Motor neuron (in vitro differentiated cells): ENCODE measurements at regions not wholly inside any gene's neighbourhood (a gene's known extent, or its start where the extent isn't known, plus 50 kb on each side); places are given as distances from the start of the nearest gene placed in this dataset.
A peak's percentile ranks its signal among the peaks of the same experiment; 100 is the strongest.

ENCODE experiments used
- ATAC-seq, 8 experiments: fragments of 200-7000 bp; cut with Tn5 transposase; replicated peaks in 6 of 8; 2 replicates each; pipeline ENCODE4 v1.8.0; 2021; ENCODE audit warnings: mild to moderate bottlenecking in 8 of 8, moderate library complexity in 8 of 8
- H3K27ac ChIP-seq, 2 donors: fragments of 250-450 bp; sonication (Bioruptor Pico); 2 replicates each; pipeline ENCODE4 v1.9.0; 2021; ENCODE audit warnings: antibody characterized with exemption in 2 of 2, mild to moderate bottlenecking in 2 of 2, moderate library complexity in 1 of 2
- H3K4me1 ChIP-seq, 2 donors: fragments of 250-450 bp; sonication (Bioruptor Pico); replicated peaks in 1 of 2; 2 replicates each; pipeline ENCODE4 v1.6.1; 2021; ENCODE audit warnings: antibody characterized with exemption in 2 of 2, mild to moderate bottlenecking in 2 of 2, moderate library complexity in 1 of 2
- H3K4me3 ChIP-seq, 5 donors: fragments of 250-450 bp; sonication (Bioruptor Pico); 2 replicates each; pipeline ENCODE4 v1.9.0; 2021; ENCODE audit warnings: antibody characterized with exemption in 5 of 5, mild to moderate bottlenecking in 5 of 5, moderate library complexity in 4 of 5
- WGBS, 10 experiments: fragments of 450-650 bp; shearing (Covaris generic); methylation state at CpG; one replicate each; pipeline ENCODE4 v1.0.0; 2022; 5-methylcytosine and 5-hydroxymethylcytosine counted together
- in situ Hi-C, 9 experiments: fragments of 400-800 bp; cut with MboI; loops; one replicate each; pipeline ENCODE4 v1.15.0; 2021; ENCODE audit warnings: low sequenced_read_pairs in 9 of 9, low pct_unique_long_range_greater_than_20kb in 2 of 9; ENCODE audit not compliant: unreplicated experiment in 9 of 9

DNA sequence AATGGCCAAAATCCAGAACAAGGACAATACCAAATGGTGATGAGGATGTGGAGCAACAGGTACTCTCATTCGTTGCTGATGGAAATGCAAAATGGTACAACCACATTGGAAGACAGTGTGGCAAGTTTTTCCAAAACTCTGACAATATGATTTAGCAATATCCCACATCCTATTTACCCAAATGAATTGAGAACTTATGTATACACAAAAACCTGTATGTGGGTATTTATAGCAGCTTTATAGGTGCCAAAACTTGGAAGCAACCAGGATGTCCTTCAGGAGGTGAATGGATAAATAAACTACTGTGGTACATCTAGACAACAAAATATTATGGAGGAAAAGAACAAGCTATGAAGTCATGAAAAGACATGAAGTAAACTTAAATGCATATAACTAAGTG lies 156.5 kb downstream of the TFAP2A start:
- ATAC-seq, result no peak
- in situ Hi-C loops, result no loop called here
- 0 to 100% (median 75%) methylated on average over 1 of the region's 1 CpG; no CpG with 5 or more reads in 3 of the 10 experiments for WGBS, 10 experiments
- Histone ChIP-seq H3K27ac (no peak overlapping the region), H3K4me3 (no peak overlapping the region), H3K4me1 (peaks cover 0 to 6% of the 10 kb centered on the region in 2 donors)

DNA sequence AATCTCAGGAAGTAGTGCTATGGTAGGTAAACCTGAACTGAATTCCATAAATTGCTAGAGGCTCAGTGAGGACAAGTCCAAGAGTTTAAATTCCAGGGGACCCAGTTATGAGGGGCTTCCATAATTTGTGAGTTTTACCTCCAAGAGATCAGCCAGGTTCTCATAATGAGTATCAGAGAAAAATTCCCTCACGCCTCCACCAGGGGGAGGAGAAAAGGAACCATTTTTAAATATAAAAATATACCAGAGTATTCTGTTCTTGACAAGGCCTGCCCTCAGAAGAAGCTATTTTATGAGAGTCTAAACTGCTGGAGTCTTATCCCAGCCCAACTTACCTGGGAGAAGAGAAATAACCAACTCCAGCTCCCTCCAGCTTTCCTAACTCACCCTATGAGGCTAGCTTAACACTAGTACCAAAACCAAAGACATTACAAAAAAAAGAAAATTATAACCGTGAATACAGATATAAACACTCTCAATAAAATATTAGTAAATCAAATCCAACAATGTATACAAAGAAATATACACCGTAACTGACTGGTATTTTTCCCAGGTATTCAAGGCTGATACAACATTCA lies 158.7 kb downstream of the TFAP2A start:
- no peak overlapping the region for H3K4me3 ChIP-seq
- ATAC-seq, result no peak
- in situ Hi-C loops, result no loop called here
- 25 to 100% (median 83%) methylated on average over 1 to 3 of the region's 3 CpGs for WGBS, 10 experiments
- H3K4me1 ChIP-seq, result peaks cover 0 to 12% of the 10 kb centered on the region in 2 donors
- H3K27ac ChIP-seq, result no peak overlapping the region

DNA sequence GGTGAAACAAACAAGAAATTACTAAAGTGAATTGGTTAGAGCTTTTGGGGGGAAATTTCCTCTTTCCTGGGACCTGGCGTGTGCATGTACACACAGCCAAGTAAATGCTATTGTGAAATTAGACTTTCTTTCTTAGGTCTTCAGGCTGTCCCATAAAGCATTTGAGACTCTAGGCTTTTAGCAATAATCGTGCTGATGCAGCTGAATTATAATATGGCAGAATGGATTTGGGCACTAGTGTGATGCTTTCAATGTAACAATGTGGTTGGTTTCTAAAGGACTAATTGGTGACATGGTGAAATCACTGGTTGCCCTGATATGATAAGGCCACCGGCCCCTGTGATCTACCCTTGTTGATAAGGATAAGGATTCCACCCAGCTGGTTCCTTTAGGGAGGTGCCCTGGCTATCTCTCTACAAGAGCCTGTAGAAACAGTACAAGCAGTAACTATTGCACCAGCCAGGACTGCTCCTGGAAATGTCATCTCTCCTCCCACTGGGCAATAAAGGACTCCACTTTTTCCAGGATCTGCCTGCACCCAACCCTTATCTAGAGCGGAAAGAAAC lies 164.1 kb downstream of the TFAP2A start:
- WGBS, 10 experiments, result 29 to 100% (median 84%) methylated on average over 1 to 4 of the region's 4 CpGs
- in situ Hi-C loops, result no loop called here
- ATAC-seq, result no peak

DNA sequence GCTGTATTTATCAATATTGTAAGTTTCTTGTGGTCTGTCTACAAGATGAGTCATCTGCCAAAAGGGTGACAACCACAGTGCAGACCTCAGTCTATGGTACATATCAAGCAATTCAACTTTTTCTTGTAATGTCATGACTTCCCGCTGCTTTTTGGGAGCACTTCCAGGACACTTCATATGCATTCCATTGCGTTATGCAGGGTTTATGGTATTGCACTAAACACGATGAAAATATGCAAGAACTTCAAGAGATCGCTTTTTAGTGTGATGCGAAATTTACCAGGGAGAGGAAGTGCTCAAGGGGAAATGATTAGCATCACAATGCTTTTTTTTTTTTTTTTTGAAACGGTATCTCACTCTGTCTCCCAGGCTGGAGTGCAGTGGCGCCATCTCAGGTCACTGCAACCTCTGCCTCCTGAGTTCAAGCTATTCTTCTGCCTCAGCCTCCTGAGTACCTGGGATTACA lies 166.5 kb downstream of the TFAP2A start:
- peak in 3 of 8 experiments; percentile 76 to 98 (median 90) for ATAC-seq
- Histone ChIP-seq H3K27ac (no peak overlapping the region), H3K4me3 (no peak overlapping the region), H3K4me1 (peaks cover 0 to 6% of the 10 kb centered on the region in 2 donors)
- in situ Hi-C loops, result no loop called here
- WGBS, 10 experiments, result 0 to 100% (median 65%) methylated on average over 1 to 7 of the region's 7 CpGs; no CpG with 5 or more reads in 1 of the 10 experiments

More for the DNA sequence above, 164.1 kb downstream of the TFAP2A start:
- H3K27ac ChIP-seq, result no peak overlapping the region
- H3K4me3 ChIP-seq, result no peak overlapping the region
- H3K4me1 ChIP-seq, result peaks cover 0 to 11% of the 10 kb centered on the region in 2 donors

DNA sequence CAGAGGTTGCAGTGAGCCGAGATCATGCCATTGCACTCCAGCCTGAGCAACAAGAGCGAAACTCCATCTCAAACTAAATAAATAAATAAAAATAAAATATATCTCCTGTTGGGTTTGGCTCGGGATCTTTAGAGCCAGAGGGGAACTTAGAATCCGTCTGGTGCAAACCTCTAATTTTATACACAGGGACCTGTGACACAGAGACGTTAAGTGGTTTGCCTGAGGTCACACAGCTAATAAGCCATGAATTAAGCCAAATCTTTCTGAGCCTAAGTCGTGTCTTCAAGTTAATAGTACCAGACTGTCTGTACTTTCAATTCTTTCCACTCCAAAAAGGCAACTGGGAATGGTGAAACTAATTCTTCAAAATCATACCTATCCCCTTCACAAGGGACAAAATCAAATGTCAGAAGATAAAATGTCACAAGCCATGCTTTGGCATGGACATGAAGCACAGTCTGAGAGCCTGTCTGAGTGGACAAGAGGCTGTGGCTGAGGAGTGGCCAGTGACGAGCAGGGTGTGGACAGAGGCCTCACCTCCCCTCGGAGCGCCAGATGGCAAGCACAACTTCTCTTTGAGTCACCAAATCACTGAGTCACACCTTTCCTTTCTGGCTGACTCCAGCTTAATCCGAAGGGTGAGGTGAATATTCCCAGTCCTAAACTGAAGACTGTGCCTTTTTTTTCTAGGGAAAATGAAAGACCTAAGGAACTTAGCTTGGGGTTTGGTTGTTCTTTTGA lies 177.4 kb downstream of the TFAP2A start:
- in situ Hi-C loops, result no loop called here

DNA sequence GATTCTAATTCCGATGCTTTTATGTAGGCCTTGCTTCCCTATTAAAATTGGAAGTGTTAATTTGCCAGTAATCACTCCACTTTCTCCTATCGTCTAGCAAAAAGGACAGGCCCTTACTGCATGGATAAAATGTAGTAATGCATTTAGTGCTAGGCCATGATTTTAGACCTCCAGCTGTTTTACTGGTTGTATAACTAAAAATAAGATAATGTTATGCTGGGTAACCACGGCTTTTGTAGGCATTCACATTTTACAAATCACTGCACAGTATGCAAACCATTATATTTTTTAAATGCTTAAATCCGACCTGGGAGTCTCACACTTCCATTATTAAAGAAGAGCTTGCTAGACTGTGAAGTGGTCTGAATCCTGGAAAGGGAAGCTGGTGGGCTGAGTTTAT lies 179.5 kb downstream of the TFAP2A start:
- H3K27ac ChIP-seq, result no peak overlapping the region
- H3K4me3 ChIP-seq, result no peak overlapping the region
- in situ Hi-C loops, result no loop called here
- 9 to 78% (median 50%) methylated on average over 1 to 4 of the region's 4 CpGs for WGBS, 10 experiments
- ATAC-seq, result no peak
- no peaks in the 10 kb centered on the region for H3K4me1 ChIP-seq

More for the DNA sequence above, 177.4 kb downstream of the TFAP2A start:
- WGBS, 10 experiments, result 20 to 100% (median 87%) methylated on average over 1 to 7 of the region's 10 CpGs; no CpG with 5 or more reads in 2 of the 10 experiments
- Histone ChIP-seq H3K4me1 (no peaks in the 10 kb centered on the region), H3K27ac (no peak overlapping the region), H3K4me3 (no peak overlapping the region)
- peak in 3 of 8 experiments; percentile 63 to 99 (median 97) for ATAC-seq

DNA sequence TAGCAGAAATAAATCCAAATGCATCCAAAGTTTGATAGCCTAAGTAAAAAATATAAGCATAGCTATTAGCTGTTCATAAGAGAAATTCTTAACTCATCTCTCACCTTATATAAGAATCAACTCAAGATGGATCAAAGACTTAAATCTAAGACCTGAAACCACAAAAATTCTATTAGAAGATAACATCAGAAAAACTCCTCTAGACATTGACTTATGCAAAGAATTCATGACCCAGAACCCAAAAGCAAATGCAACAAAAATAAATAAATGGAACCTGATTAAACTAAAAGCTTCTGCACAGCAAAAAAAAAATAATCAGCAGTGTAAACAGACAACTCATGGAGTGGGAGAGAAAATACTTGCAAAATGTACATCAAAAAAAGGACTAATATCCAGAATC lies 184.3 kb downstream of the TFAP2A start:
- in situ Hi-C loops, result no loop called here
- H3K4me3 ChIP-seq, result no peak overlapping the region
- ATAC-seq, result no peak
- no peak overlapping the region for H3K27ac ChIP-seq
- no peaks in the 10 kb centered on the region for H3K4me1 ChIP-seq

DNA sequence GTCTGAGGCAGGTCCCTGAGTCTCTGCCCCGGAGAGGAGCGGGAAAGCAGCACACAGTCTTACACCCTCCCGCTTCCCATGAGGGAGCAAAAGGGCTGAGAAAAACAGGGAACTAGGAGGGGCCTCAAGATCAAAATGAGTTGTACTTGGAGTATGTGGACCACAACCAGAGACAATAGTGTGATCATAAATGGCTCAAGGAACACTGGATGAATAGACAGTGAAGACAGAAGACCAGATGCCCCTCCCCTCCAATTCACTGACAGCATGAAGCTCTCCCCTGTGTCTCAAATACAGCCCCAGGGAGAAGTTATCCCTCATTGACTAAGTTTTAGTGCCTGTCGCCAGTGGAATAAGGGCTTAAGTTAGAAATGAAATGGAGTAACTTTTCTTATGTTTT lies 191.0 kb downstream of the TFAP2A start:
- no peak for ATAC-seq
- H3K4me1 ChIP-seq, result no peaks in the 10 kb centered on the region
- H3K4me3 ChIP-seq, result no peak overlapping the region
- in situ Hi-C loops, result no loop called here
- 40 to 100% (median 80%) methylated on average over 1 to 4 of the region's 4 CpGs; no CpG with 5 or more reads in 2 of the 10 experiments for WGBS, 10 experiments
- no peak overlapping the region for H3K27ac ChIP-seq

DNA sequence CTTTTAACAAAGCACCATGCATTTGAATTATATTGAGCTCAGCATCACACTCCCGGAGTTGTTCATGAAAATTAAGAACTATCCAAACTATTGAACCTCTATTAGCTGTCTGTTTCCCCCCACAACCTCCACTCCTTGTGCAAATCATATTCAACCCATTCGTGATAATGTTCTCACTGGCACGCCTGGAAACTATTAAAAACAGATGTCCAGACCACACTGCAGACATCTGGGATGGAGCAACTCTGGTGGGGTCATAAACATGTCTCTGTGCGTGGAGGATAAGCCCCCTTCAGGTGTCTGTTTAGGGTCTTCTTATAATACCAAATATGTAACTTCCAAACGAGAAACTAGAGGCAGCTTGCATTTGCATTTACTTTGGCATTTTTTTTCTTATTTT lies 193.7 kb downstream of the TFAP2A start:
- 2 to 100% (median 86%) methylated on average over 2 to 5 of the region's 5 CpGs; no CpG with 5 or more reads in 2 of the 10 experiments for WGBS, 10 experiments
- in situ Hi-C loops, result no loop called here
- Histone ChIP-seq H3K27ac (no peak overlapping the region), H3K4me1 (peaks cover 0 to 9% of the 10 kb centered on the region in 2 donors), H3K4me3 (no peak overlapping the region)
- ATAC-seq, result peak in 3 of 8 experiments; percentile 27 to 70 (median 67)

DNA sequence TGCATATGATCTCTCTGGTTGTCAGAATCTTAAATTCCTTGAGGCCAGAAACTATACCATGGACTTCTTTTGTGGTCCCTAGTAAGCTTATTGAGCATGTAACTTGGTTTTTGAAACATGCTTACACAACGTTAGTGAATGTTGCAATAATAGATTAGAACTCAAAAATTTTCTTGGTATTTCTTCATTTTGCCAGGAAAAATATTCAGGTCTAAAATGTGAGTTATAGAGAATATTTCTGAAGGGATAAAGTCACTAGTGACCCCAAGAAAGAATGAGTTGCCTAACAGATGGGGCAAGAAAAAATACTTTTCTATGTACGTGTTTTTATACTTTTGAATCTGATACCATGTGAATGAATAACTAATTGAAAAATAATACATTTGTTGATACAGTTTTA lies 195.4 kb downstream of the TFAP2A start:
- Histone ChIP-seq H3K27ac (no peak overlapping the region), H3K4me3 (no peak overlapping the region), H3K4me1 (peaks cover 0 to 9% of the 10 kb centered on the region in 2 donors)
- in situ Hi-C loops, result no loop called here
- no peak for ATAC-seq
- 37 to 100% (median 100%) methylated on average over 1 to 2 of the region's 2 CpGs; no CpG with 5 or more reads in 1 of the 10 experiments for WGBS, 10 experiments

DNA sequence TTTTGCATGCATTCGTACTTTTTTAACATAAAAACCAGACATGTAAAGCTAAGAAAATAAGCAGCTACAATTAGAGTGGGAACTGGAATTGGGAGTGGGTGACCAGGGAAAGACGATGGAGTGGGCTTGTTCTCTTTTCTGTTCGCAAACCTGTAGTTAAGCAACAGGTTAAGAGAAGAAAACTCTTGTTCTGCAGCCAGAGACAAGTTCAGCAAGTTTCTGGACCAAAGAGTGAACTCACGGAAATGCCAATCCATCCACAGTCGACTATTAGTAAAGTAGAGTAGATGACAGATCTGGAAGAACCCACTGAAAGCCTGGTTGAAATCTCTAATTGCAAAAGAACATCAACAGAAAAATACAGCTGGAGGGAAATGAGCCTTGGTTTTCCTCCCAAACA lies 197.8 kb downstream of the TFAP2A start:
- no peak for ATAC-seq
- H3K4me3 ChIP-seq, result no peak overlapping the region
- WGBS, 10 experiments, result 22 to 100% (median 83%) methylated on average over 2 to 5 of the region's 5 CpGs; no CpG with 5 or more reads in 1 of the 10 experiments
- peaks cover 0 to 9% of the 10 kb centered on the region in 2 donors for H3K4me1 ChIP-seq
- in situ Hi-C loops, result no loop called here
- no peak overlapping the region for H3K27ac ChIP-seq

DNA sequence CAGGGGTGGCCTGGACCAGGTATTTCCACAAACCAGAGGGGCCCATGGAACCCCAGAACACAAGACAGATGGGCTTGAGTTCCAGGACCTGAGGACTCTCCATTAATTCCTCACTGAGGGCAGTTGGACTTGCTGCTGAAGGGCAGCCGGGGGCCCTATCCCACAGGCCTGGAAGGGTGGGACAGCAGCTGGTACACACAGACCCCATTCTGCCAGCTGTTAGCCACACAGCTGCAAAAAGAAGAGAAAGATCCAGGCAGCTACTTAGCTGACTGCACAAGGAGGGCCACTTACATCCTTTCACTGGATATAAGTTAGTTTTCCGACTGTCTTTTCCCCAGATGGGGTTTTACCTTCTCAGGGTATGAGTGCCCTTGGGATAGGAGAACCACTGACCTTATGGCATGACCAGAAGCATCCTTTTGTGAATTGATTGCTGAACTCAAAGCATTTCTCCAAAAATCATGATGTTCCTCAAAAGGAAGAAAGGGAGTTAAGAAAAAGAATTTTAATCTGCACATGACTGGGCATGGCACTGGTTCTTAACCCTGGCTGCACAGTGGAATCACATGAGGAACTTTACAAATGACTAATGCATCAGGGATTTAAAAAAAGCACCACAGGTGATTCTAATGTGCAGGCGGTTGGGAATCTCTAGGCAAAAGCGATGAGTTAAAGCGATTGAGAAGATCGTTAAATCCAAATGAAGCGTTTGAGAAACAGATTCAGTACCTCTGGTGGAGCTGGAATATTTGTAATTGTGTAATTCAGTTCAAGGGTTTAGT lies 199.4 kb downstream of the TFAP2A start:
- 31 to 94% (median 90%) methylated on average over 1 to 7 of the region's 7 CpGs for WGBS, 10 experiments
- in situ Hi-C loops, result no loop called here
- ATAC-seq, result no peak
- peaks cover 0 to 9% of the 10 kb centered on the region in 2 donors for H3K4me1 ChIP-seq
- no peak overlapping the region for H3K27ac ChIP-seq
- no peak overlapping the region for H3K4me3 ChIP-seq

DNA sequence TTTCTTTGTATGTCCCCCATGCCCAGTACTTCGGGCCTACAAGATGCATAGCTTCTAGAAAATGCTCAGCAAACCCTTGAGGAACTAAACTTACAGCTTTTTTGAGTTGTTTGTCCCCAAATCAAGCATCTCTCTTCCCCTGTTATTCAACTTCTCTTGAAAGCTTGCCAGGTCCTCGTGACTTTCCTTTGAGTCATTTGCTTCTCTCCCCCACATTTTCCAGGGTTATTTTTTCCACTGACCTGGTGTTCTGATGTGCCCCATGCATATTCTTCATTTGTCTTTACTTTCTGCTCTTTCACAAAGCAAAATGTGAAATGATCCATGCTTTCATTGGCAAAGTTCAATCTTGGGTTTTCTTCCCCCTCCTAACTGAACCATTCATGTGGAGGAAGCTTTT lies 204.8 kb downstream of the TFAP2A start:
- no peak for ATAC-seq
- in situ Hi-C loops, result no loop called here
- Histone ChIP-seq H3K4me1 (peaks cover 0 to 4% of the 10 kb centered on the region in 2 donors), H3K4me3 (no peak overlapping the region), H3K27ac (no peak overlapping the region)
- WGBS, 10 experiments, result 0 to 50% (median 20%) methylated on average over 1 to 2 of the region's 2 CpGs
